ENCODE measurements at regions not wholly inside any gene's neighbourhood (a gene's known extent, or its start where the extent isn't known, plus 50 kb on each side); places are given as distances from the start of the nearest gene placed in this dataset.

- H3K36me3 ChIP-seq (ENCODE audit: low read depth), result no peaks in the 10 kb centered on the region
- no peaks in the 10 kb centered on the region for H3K27me3 ChIP-seq (ENCODE audit: insufficient read depth, poor library complexity, severe bottlenecking)
- no peak for TF ChIP-seq CTCF (IDR thresholded peaks at IDR 0.05; ENCODE audit: poor library complexity, severe bottlenecking)
Observed at GRCh38 chr7:43040461-43040860, 72.0 kb upstream of the HECW1 start.

GRCh38 chr7:43041105-43041504, 71.3 kb upstream of the HECW1 start:
- no peaks in the 10 kb centered on the region for H3K9me3 ChIP-seq (ENCODE audit: severe bottlenecking)
- H3K27me3 ChIP-seq (ENCODE audit: insufficient read depth, poor library complexity, severe bottlenecking), result no peaks in the 10 kb centered on the region
- H3K4me1 ChIP-seq (ENCODE audit: insufficient read depth, poor library complexity, severe bottlenecking), result no peaks in the 10 kb centered on the region
- ATAC-seq (ENCODE audit: low read depth) (no peak), DNase-seq (ENCODE audit: low spot score) (no peak)
- H3K36me3 ChIP-seq (ENCODE audit: low read depth), result no peaks in the 10 kb centered on the region
- H3K4me3 ChIP-seq (ENCODE audit: severe bottlenecking), result no peak overlapping the region
- no peak overlapping the region for H3K27ac ChIP-seq (ENCODE audit: poor library complexity, severe bottlenecking)
- no peak for TF ChIP-seq CTCF (IDR thresholded peaks at IDR 0.05; ENCODE audit: poor library complexity, severe bottlenecking)

More at GRCh38 chr7:43040461-43040860, 72.0 kb upstream of the HECW1 start:
- H3K9me3 ChIP-seq (ENCODE audit: severe bottlenecking), result no peaks in the 10 kb centered on the region
- H3K4me1 ChIP-seq (ENCODE audit: insufficient read depth, poor library complexity, severe bottlenecking), result no peaks in the 10 kb centered on the region
- no peak overlapping the region for H3K27ac ChIP-seq (ENCODE audit: poor library complexity, severe bottlenecking)
- no peak for DNase-seq (ENCODE audit: low spot score)
- H3K4me3 ChIP-seq (ENCODE audit: severe bottlenecking), result no peak overlapping the region
- ATAC-seq (ENCODE audit: low read depth), result no peak

GRCh38 chr7:43041724-43042123, 70.7 kb upstream of the HECW1 start:
- no peak for TF ChIP-seq CTCF (IDR thresholded peaks at IDR 0.05; ENCODE audit: poor library complexity, severe bottlenecking)
- H3K36me3 ChIP-seq (ENCODE audit: low read depth), result no peaks in the 10 kb centered on the region
- ATAC-seq (ENCODE audit: low read depth) (no peak), DNase-seq (ENCODE audit: low spot score) (no peak)
- no peaks in the 10 kb centered on the region for H3K27me3 ChIP-seq (ENCODE audit: insufficient read depth, poor library complexity, severe bottlenecking)
- no peaks in the 10 kb centered on the region for H3K4me1 ChIP-seq (ENCODE audit: insufficient read depth, poor library complexity, severe bottlenecking)
- no peak overlapping the region for H3K4me3 ChIP-seq (ENCODE audit: severe bottlenecking)
- H3K9me3 ChIP-seq (ENCODE audit: severe bottlenecking), result no peaks in the 10 kb centered on the region
- no peak overlapping the region for H3K27ac ChIP-seq (ENCODE audit: poor library complexity, severe bottlenecking)

GRCh38 chr7:43042302-43042701, 70.1 kb upstream of the HECW1 start:
- H3K4me1 ChIP-seq (ENCODE audit: insufficient read depth, poor library complexity, severe bottlenecking), result no peaks in the 10 kb centered on the region
- no peak overlapping the region for H3K27ac ChIP-seq (ENCODE audit: poor library complexity, severe bottlenecking)
- H3K36me3 ChIP-seq (ENCODE audit: low read depth), result no peaks in the 10 kb centered on the region
- no peak for TF ChIP-seq CTCF (IDR thresholded peaks at IDR 0.05; ENCODE audit: poor library complexity, severe bottlenecking)
- no peaks in the 10 kb centered on the region for H3K27me3 ChIP-seq (ENCODE audit: insufficient read depth, poor library complexity, severe bottlenecking)
- DNase-seq (ENCODE audit: low spot score) (no peak), ATAC-seq (ENCODE audit: low read depth) (no peak)
- H3K9me3 ChIP-seq (ENCODE audit: severe bottlenecking), result no peaks in the 10 kb centered on the region
- no peak overlapping the region for H3K4me3 ChIP-seq (ENCODE audit: severe bottlenecking)

GRCh38 chr7:43044511-43044910, 67.9 kb upstream of the HECW1 start:
- DNase-seq (ENCODE audit: low spot score), result no peak
- peaks cover 4% of the 10 kb centered on the region for H3K9me3 ChIP-seq (ENCODE audit: severe bottlenecking)
- no peaks in the 10 kb centered on the region for H3K27me3 ChIP-seq (ENCODE audit: insufficient read depth, poor library complexity, severe bottlenecking)
- TF ChIP-seq CTCF (IDR thresholded peaks at IDR 0.05; ENCODE audit: poor library complexity, severe bottlenecking), result no peak
- no peak for ATAC-seq (ENCODE audit: low read depth)
- H3K27ac ChIP-seq (ENCODE audit: poor library complexity, severe bottlenecking), result no peak overlapping the region
- H3K36me3 ChIP-seq (ENCODE audit: low read depth), result no peaks in the 10 kb centered on the region
- no peak overlapping the region for H3K4me3 ChIP-seq (ENCODE audit: severe bottlenecking)
- no peaks in the 10 kb centered on the region for H3K4me1 ChIP-seq (ENCODE audit: insufficient read depth, poor library complexity, severe bottlenecking)
